SKM-1 treated with dmso at 0.1 percent for 144 hours (cell line): ENCODE measurements at regions not wholly inside any gene's neighbourhood (a gene's known extent, or its start where the extent isn't known, plus 50 kb on each side); places are given as distances from the start of the nearest gene placed in this dataset.

Experiments
- DNase-seq: peaks from one replicate; lab custom pipeline; 2025; ENCODE audit not compliant: unreplicated experiment; lab: John Stamatoyannopoulos, UW

DNA sequence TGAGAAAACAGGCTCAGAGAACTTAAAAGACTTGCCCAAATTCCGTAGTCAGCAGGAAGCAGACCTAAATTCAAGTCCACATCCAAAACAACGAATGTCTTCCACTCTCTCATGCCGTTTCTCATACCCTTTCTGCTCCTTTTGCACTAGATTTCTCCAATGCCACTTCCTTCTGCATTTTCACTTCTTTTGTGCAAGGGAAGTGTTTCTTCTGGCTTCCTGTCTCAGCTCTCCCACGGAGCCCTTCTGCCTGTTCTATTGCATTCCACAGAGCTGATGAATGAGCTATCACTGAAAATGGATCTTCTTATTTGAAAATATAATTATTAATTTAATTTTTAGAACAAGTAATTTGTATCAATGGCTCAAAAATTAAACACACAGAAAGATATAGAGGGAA is 56.1 kb upstream of the STK24 start:
- DNase-seq, result peak; percentile 49

DNA sequence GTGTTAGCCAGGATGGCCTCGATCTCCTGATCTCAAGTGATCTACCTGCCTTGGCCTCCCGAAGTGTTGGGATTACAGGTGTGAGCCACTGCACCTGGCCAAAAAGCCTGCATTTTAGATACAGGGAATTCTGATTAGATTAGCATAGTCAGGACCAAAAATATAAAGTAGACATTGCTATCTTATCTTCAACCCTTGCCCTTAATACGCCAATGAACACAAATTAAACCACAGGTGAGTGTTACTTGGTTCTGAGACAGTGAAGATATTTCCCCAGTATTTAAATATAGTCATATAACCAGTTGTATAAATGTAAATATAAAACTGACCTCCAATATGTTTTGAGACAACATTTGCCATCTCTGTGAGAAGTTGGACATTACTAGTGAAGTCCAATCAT is 52.1 kb upstream of the STK24 start:
- DNase-seq, result no peak
